ENCODE measurements at regions not wholly inside any gene's neighbourhood (a gene's known extent, or its start where the extent isn't known, plus 50 kb on each side); places are given as distances from the start of the nearest gene placed in this dataset.

DNA sequence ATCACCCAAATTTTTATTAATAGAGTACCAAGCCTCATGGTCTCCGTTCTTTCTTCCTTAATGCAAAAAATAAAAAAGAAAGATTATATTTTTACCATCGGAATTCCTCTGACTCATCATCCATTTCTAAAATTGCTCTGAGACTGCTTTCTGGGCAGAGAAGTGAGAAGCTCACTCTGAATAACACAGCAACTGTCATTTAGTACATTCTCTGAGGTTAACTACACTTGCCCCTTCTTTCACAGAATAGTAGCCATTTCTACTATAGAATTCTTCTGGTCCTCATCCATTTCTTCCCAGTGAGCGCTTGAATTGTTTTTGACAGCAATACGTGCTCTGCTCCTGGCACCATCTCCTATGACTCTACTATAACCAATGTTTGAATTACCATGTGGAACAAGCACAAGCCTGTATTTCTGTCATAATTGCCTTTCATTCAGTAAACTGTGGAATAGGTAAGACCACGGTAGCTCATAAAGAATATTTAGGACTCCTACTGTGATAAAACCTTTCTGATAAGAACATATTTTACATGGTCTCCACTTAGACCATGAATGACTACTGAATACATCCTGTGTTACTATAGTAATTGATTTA is 435.5 kb upstream of the NRSN1 start:
- Histone ChIP-seq H3K9me2 (replicated peaks; ENCODE audit: insufficient read depth) (no peaks in the 10 kb centered on the region), H3K79me2 (no peaks in the 10 kb centered on the region), H3K9me3 (ENCODE audit: low read depth) (no peaks in the 10 kb centered on the region), H3K4me3 (no peak overlapping the region), H3K27me3 (no peaks in the 10 kb centered on the region), H3K36me3 (replicated peaks; ENCODE audit: insufficient read depth, low read depth) (no peaks in the 10 kb centered on the region), H2AFZ (no peak overlapping the region), H3K4me1 (ENCODE audit: insufficient read depth) (no peaks in the 10 kb centered on the region), H3K27ac (no peak overlapping the region), H4K20me1 (ENCODE audit: insufficient read depth, poor library complexity, severe bottlenecking) (no peaks in the 10 kb centered on the region), H3K4me2 (no peak overlapping the region)
- TF ChIP-seq EZH2 (IDR thresholded peaks at IDR 0.05; ENCODE audit: borderline replicate concordance) (no peak), EZH2phosphoT487 (IDR thresholded peaks at IDR 0.05; ENCODE audit: low read depth, severe bottlenecking, unreplicated experiment) (no peak), CTCF (IDR thresholded peaks at IDR 0.05; ENCODE audit: poor library complexity) (no peak)
- DNase-seq (ENCODE audit: low spot score) = no peak
- 85% methylated on average over 5 of the region's 5 CpGs for WGBS (ENCODE audit: low lambda C conversion rate, missing lambda C conversion rate)

DNA sequence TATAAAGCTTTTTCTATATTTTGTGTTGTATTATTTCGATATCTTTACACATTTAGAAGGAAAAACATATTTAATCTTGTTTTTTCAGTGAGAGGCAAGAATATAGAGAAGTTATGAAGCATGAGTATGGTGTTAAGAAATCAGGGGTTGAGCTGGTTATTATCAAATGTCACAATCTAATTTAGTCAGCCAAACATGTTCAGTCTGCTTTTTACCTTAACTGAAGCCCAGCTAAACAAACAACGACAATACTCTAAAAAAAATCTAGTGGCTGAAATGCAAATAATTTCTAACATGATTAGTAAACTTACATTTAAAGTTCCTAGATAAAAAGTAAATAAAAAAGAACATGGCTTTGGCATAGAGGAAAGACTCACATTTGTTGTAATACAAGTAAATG is 433.8 kb upstream of the NRSN1 start:
- no peak overlapping the region for H2AFZ ChIP-seq
- TF ChIP-seq CTCF (IDR thresholded peaks at IDR 0.05; ENCODE audit: poor library complexity) (no peak), EZH2 (IDR thresholded peaks at IDR 0.05; ENCODE audit: borderline replicate concordance) (no peak), EZH2phosphoT487 (IDR thresholded peaks at IDR 0.05; ENCODE audit: low read depth, severe bottlenecking, unreplicated experiment) (no peak)
- WGBS (ENCODE audit: low lambda C conversion rate, missing lambda C conversion rate) = 76% methylated on average over 2 of the region's 2 CpGs
- no peaks in the 10 kb centered on the region for H3K9me3 ChIP-seq (ENCODE audit: low read depth)
- no peak for DNase-seq (ENCODE audit: low spot score)
- no peaks in the 10 kb centered on the region for H3K27me3 ChIP-seq
- H3K27ac ChIP-seq = no peak overlapping the region
- no peaks in the 10 kb centered on the region for H3K79me2 ChIP-seq
- no peak overlapping the region for H3K4me3 ChIP-seq
- H3K4me2 ChIP-seq = no peak overlapping the region
- no peaks in the 10 kb centered on the region for H3K4me1 ChIP-seq (ENCODE audit: insufficient read depth)
- H3K9me2 ChIP-seq (replicated peaks; ENCODE audit: insufficient read depth) = no peaks in the 10 kb centered on the region
- H3K36me3 ChIP-seq (replicated peaks; ENCODE audit: insufficient read depth, low read depth) = no peaks in the 10 kb centered on the region
- H4K20me1 ChIP-seq (ENCODE audit: insufficient read depth, poor library complexity, severe bottlenecking) = no peaks in the 10 kb centered on the region

DNA sequence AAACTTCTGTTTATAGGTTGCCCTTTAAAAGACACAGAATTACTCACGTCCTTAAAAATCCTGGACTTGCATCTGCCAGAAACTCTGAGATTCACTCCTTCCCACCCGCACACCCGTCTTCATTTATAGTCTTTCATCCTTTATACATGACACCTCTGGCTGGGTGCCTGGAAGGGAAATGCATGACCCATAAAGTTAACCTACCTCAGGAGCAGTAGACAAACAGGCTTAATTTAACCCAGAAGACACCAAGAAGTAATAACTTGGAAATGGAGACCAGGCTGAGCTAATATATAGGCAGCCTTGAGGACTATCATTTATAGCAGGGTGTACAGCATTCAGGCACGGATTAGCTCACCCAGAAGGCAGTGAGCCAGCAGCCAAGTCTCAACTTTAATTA is 429.0 kb upstream of the NRSN1 start:
- no peaks in the 10 kb centered on the region for H3K79me2 ChIP-seq
- H3K4me3 ChIP-seq = no peak overlapping the region
- no peaks in the 10 kb centered on the region for H4K20me1 ChIP-seq (ENCODE audit: insufficient read depth, poor library complexity, severe bottlenecking)
- H3K27me3 ChIP-seq = no peaks in the 10 kb centered on the region
- H3K4me1 ChIP-seq (ENCODE audit: insufficient read depth) = no peaks in the 10 kb centered on the region
- H2AFZ ChIP-seq = no peak overlapping the region
- H3K36me3 ChIP-seq (replicated peaks; ENCODE audit: insufficient read depth, low read depth) = no peaks in the 10 kb centered on the region
- no peaks in the 10 kb centered on the region for H3K9me2 ChIP-seq (replicated peaks; ENCODE audit: insufficient read depth)
- 55% methylated on average over 4 of the region's 4 CpGs for WGBS (ENCODE audit: low lambda C conversion rate, missing lambda C conversion rate)
- DNase-seq (ENCODE audit: low spot score) = peak; percentile 7
- H3K4me2 ChIP-seq = no peak overlapping the region
- H3K9me3 ChIP-seq (ENCODE audit: low read depth) = no peaks in the 10 kb centered on the region
- no peak for TF ChIP-seq CTCF (IDR thresholded peaks at IDR 0.05; ENCODE audit: poor library complexity)
- TF ChIP-seq EZH2 (IDR thresholded peaks at IDR 0.05; ENCODE audit: borderline replicate concordance) = no peak
- TF ChIP-seq EZH2phosphoT487 (IDR thresholded peaks at IDR 0.05; ENCODE audit: low read depth, severe bottlenecking, unreplicated experiment) = no peak
- no peak overlapping the region for H3K27ac ChIP-seq
